Neural cell (in vitro differentiated cells): ENCODE measurements at regions not wholly inside any gene's neighbourhood (a gene's known extent, or its start where the extent isn't known, plus 50 kb on each side); places are given as distances from the start of the nearest gene placed in this dataset.

Experiments used
- H2AFZ ChIP-seq: fragments of 200-600, 300-800 bp; sonication (generic), shearing (Covaris generic); 2 replicates; pipeline ENCODE4 v1.6.0; 2014; ENCODE audit warnings: low read depth, mild to moderate bottlenecking, antibody characterized with exemption, low read length, moderate library complexity
- H3F3A ChIP-seq: fragments of 200-600 bp; shearing (Covaris generic); 2 replicates; pipeline ENCODE4 v1.6.1; 2016; ENCODE audit warnings: mild to moderate bottlenecking, moderate library complexity, mixed read lengths, antibody characterized with exemption, low read length; ENCODE audit not compliant: insufficient read depth, poor library complexity, severe bottlenecking
- H3K27ac ChIP-seq: fragments of 200-600, 300-800 bp; sonication (generic), shearing (Covaris generic); 2 replicates; pipeline ENCODE4 v1.5.1; 2014; ENCODE audit warnings: mild to moderate bottlenecking, low read length, moderate library complexity
- H3K27me3 ChIP-seq: fragments of 300-800, 200-600 bp; sonication (generic), shearing (Covaris generic); 2 replicates; pipeline ENCODE4 v1.6.0; 2014; ENCODE audit warnings: mild to moderate bottlenecking, low read depth, low read length, moderate library complexity; ENCODE audit not compliant: insufficient read depth
- H3K36me3 ChIP-seq: fragments of 300-800, 200-600 bp; sonication (generic), shearing (Covaris generic); 2 replicates; pipeline ENCODE4 v1.5.1; 2014; ENCODE audit warnings: mild to moderate bottlenecking, antibody characterized with exemption, low read length, moderate library complexity; ENCODE audit not compliant: insufficient read depth
- H3K4me2 ChIP-seq: fragments of 300-800, 200-600 bp; sonication (generic), shearing (Covaris generic); 2 replicates; pipeline ENCODE4 v1.6.0; 2014; ENCODE audit warnings: mild to moderate bottlenecking, low read length
- H3K4me3 ChIP-seq: fragments of 300-800, 200-600 bp; sonication (generic), shearing (Covaris generic); 2 replicates; pipeline ENCODE4 v1.5.1; 2014; ENCODE audit warnings: mild to moderate bottlenecking, low read length, moderate library complexity
- H3K79me2 ChIP-seq: fragments of 200-600 bp; shearing (Covaris generic); replicated peaks from 2 replicates; pipeline ENCODE4 v1.6.0; 2014; ENCODE audit warnings: mild to moderate bottlenecking, low read length, moderate library complexity; ENCODE audit not compliant: insufficient read depth
- H3K9ac ChIP-seq: fragments of 300-800, 200-600 bp; sonication (generic), shearing (Covaris generic); 2 replicates; pipeline ENCODE4 v1.6.1; 2016; ENCODE audit warnings: mild to moderate bottlenecking, low read length, mixed read lengths
- H3K9me2 ChIP-seq: fragments of 200-600 bp; shearing (Covaris generic); 2 replicates; pipeline ENCODE4 v1.6.1; 2016; ENCODE audit warnings: mild to moderate bottlenecking, low read length, mixed read lengths; ENCODE audit not compliant: insufficient read depth
- H3K9me3 ChIP-seq: fragments of 200-600, 300-800 bp; sonication (generic), shearing (Covaris generic); 2 replicates; pipeline ENCODE4 v1.6.1; 2016; ENCODE audit warnings: mild to moderate bottlenecking, mixed run types, low read length, moderate library complexity, mixed read lengths
- H4K20me1 ChIP-seq: fragments of 200-600 bp; shearing (Covaris generic); 2 replicates; pipeline ENCODE4 v1.6.1; 2016; ENCODE audit warnings: mild to moderate bottlenecking, mixed run types; ENCODE audit not compliant: insufficient read depth
- EP300 ChIP-seq: fragments of 450-650 bp; conservative IDR thresholded peaks from 2 replicates; pipeline ENCODE4 v1.6.1; 2014; ENCODE audit warnings: antibody characterized with exemption, mild to moderate bottlenecking, moderate library complexity; ENCODE audit not compliant: poor library complexity, severe bottlenecking
- EZH2 ChIP-seq: fragments of 200-600, 300-800 bp; shearing (Covaris generic), sonication (generic); IDR thresholded peaks from 2 replicates; pipeline ENCODE4 v1.6.1; 2014; ENCODE audit warnings: antibody characterized with exemption, low read length, borderline replicate concordance, mild to moderate bottlenecking; ENCODE audit not compliant: insufficient read depth, poor library complexity, severe bottlenecking
- MXI1 ChIP-seq: fragments of 450-650 bp; conservative IDR thresholded peaks from 2 replicates; pipeline ENCODE4 v1.6.1; 2014; ENCODE audit warnings: antibody characterized with exemption, mild to moderate bottlenecking; ENCODE audit not compliant: poor library complexity, severe bottlenecking
- POLR2AphosphoS5 ChIP-seq: IDR thresholded peaks from 2 replicates; pipeline ENCODE4 v1.6.1; 2012
- RAD21 ChIP-seq: fragments of 450-650 bp; conservative IDR thresholded peaks from 2 replicates; pipeline ENCODE4 v1.6.1; 2014; ENCODE audit warnings: antibody characterized with exemption, mild to moderate bottlenecking, moderate library complexity
- SMC3 ChIP-seq: fragments of 450-650 bp; conservative IDR thresholded peaks from 2 replicates; pipeline ENCODE4 v1.6.1; 2014; ENCODE audit warnings: antibody characterized with exemption, mild to moderate bottlenecking, moderate library complexity; ENCODE audit not compliant: poor library complexity
- TAF1 ChIP-seq: IDR thresholded peaks from 2 replicates; pipeline ENCODE4 v1.6.1; 2012; ENCODE audit warnings: low read depth
- TF ChIP-seq, protein P1 (sequence below): IDR thresholded peaks from 2 replicates; pipeline ENCODE4 v1.6.1; 2012; ENCODE audit warnings: borderline replicate concordance
- TF ChIP-seq, protein P2 (sequence below): fragments of 450-650 bp; IDR thresholded peaks from 2 replicates; pipeline ENCODE4 v1.5.1; 2014; ENCODE audit warnings: antibody characterized with exemption, mild to moderate bottlenecking, moderate library complexity; ENCODE audit not compliant: poor library complexity, severe bottlenecking

DNA sequence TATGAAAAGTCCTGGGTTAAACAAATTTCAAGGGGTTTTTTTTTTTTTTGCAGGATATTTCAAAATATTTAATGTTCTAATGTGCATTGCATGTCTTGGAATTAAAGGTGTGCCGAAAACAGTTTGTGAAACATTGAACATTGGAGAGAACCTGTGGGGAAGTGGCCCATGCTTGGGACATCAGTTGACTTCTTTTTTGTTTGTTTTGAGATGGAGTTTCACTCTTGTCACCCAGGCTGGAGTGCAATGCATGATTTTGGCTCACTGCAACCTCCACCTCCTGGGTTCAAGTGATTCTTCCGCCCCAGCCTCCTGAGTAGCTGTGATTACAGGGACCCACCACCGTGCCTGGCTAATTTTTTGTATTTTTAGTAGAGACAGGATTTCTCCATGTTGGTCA lies 71.0 kb upstream of the RAPH1 start:
- Histone ChIP-seq H3K27me3 (no peaks in the 10 kb centered on the region), H3K4me2 (no peak overlapping the region), H3K9me3 (no peaks in the 10 kb centered on the region), H3F3A (no peaks in the 10 kb centered on the region), H3K4me3 (no peak overlapping the region), H4K20me1 (no peaks in the 10 kb centered on the region), H3K36me3 (no peaks in the 10 kb centered on the region), H3K9me2 (no peaks in the 10 kb centered on the region), H3K9ac (no peak overlapping the region), H2AFZ (no peak overlapping the region), H3K79me2 (no peaks in the 10 kb centered on the region), H3K27ac (no peak overlapping the region)
- TF ChIP-seq, protein P1, sequence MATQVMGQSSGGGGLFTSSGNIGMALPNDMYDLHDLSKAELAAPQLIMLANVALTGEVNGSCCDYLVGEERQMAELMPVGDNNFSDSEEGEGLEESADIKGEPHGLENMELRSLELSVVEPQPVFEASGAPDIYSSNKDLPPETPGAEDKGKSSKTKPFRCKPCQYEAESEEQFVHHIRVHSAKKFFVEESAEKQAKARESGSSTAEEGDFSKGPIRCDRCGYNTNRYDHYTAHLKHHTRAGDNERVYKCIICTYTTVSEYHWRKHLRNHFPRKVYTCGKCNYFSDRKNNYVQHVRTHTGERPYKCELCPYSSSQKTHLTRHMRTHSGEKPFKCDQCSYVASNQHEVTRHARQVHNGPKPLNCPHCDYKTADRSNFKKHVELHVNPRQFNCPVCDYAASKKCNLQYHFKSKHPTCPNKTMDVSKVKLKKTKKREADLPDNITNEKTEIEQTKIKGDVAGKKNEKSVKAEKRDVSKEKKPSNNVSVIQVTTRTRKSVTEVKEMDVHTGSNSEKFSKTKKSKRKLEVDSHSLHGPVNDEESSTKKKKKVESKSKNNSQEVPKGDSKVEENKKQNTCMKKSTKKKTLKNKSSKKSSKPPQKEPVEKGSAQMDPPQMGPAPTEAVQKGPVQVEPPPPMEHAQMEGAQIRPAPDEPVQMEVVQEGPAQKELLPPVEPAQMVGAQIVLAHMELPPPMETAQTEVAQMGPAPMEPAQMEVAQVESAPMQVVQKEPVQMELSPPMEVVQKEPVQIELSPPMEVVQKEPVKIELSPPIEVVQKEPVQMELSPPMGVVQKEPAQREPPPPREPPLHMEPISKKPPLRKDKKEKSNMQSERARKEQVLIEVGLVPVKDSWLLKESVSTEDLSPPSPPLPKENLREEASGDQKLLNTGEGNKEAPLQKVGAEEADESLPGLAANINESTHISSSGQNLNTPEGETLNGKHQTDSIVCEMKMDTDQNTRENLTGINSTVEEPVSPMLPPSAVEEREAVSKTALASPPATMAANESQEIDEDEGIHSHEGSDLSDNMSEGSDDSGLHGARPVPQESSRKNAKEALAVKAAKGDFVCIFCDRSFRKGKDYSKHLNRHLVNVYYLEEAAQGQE, result no peak
- TF ChIP-seq RAD21, result no peak
- TF ChIP-seq MXI1, result no peak
- TF ChIP-seq EP300, result no peak
- TF ChIP-seq SMC3, result no peak
- TF ChIP-seq POLR2AphosphoS5, result no peak
- TF ChIP-seq TAF1, result no peak
- TF ChIP-seq, protein P2, sequence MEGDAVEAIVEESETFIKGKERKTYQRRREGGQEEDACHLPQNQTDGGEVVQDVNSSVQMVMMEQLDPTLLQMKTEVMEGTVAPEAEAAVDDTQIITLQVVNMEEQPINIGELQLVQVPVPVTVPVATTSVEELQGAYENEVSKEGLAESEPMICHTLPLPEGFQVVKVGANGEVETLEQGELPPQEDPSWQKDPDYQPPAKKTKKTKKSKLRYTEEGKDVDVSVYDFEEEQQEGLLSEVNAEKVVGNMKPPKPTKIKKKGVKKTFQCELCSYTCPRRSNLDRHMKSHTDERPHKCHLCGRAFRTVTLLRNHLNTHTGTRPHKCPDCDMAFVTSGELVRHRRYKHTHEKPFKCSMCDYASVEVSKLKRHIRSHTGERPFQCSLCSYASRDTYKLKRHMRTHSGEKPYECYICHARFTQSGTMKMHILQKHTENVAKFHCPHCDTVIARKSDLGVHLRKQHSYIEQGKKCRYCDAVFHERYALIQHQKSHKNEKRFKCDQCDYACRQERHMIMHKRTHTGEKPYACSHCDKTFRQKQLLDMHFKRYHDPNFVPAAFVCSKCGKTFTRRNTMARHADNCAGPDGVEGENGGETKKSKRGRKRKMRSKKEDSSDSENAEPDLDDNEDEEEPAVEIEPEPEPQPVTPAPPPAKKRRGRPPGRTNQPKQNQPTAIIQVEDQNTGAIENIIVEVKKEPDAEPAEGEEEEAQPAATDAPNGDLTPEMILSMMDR, result no peak
- no peak for TF ChIP-seq EZH2

DNA sequence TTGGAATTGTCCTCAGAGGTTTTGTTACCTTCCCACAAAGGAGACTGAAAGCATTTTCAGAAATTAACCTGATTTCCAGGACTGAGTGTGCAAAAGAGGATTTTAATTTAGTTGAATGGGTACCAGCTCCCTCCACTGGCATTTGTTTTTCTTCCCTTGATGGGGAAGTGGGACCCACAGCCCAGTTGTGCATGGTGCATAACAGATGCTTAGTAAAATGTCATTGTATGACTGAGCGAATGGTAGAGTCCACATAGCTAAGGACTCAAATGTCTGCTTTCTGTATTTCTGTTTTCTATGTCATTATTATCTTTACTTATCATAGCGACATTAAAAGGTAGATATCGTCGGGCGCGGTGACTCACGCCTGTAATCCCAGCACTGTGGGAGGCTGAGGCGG lies 75.5 kb upstream of the RAPH1 start:
- H3K9me2 ChIP-seq, result no peaks in the 10 kb centered on the region
- TF ChIP-seq MXI1, result no peak
- TF ChIP-seq, protein P1, result no peak
- TF ChIP-seq, protein P2, result no peak
- TF ChIP-seq SMC3, result no peak
- TF ChIP-seq TAF1, result no peak
- TF ChIP-seq EZH2, result no peak
- no peak for TF ChIP-seq RAD21
- TF ChIP-seq POLR2AphosphoS5, result no peak
- no peak for TF ChIP-seq EP300
- no peaks in the 10 kb centered on the region for H3K27me3 ChIP-seq
- no peaks in the 10 kb centered on the region for H3F3A ChIP-seq
- no peaks in the 10 kb centered on the region for H3K9me3 ChIP-seq
- no peak overlapping the region for H3K9ac ChIP-seq
- no peaks in the 10 kb centered on the region for H3K79me2 ChIP-seq
- no peak overlapping the region for H3K27ac ChIP-seq
- no peaks in the 10 kb centered on the region for H4K20me1 ChIP-seq
- no peak overlapping the region for H3K4me2 ChIP-seq
- H3K36me3 ChIP-seq, result no peaks in the 10 kb centered on the region
- no peak overlapping the region for H3K4me3 ChIP-seq
- H2AFZ ChIP-seq, result no peak overlapping the region
